Panc1 (cell line): ENCODE measurements at regions not wholly inside any gene's neighbourhood (a gene's known extent, or its start where the extent isn't known, plus 50 kb on each side); places are given as distances from the start of the nearest gene placed in this dataset.

Experiments
- ATAC-seq: fragments of 200-7000 bp; cut with Tn5 transposase; 2 replicates; pipeline ENCODE4 v1.9.1; 2020; ENCODE audit warnings: mild to moderate bottlenecking, moderate library complexity
- BruUV-seq: library from RNA; stranded (reverse); fragments of 400-500 nt; replicated peaks from 2 replicates; lab custom pipeline; 2021; lab: Mats Ljungman, UMichigan
- CTCF ChIA-PET: fragments of 300-600 bp; sonication (Branson Sonifier 250); formaldehyde crosslinking; loops from one replicate; lab custom pipeline; 2022; ENCODE audit warnings: antibody characterized with exemption; lab: Charles Lee
- POLR2A ChIA-PET: fragments of 300-600 bp; sonication (Branson Sonifier 250); formaldehyde crosslinking; loops from one replicate; lab custom pipeline; 2022; ENCODE audit warnings: antibody characterized with exemption; lab: Charles Lee
- DNase-seq: peaks from one replicate; pipeline ENCODE4 v3.0.0-alpha.2; 2010; ENCODE audit warnings: low read depth, low spot score
- H3K27ac ChIP-seq: 2 replicates; pipeline ENCODE4 v1.5.1; 2011; ENCODE audit warnings: mild to moderate bottlenecking, low read length, inconsistent platforms
- H3K27me3 ChIP-seq: fragments of 200-500 bp; sonication (Bioruptor generic); 2 replicates; pipeline ENCODE4 v1.6.0; 2014; ENCODE audit warnings: low read length, inconsistent platforms; ENCODE audit not compliant: control insufficient read depth, insufficient read depth
- H3K36me3 ChIP-seq: fragments of 200-500 bp; sonication (Bioruptor generic); 2 replicates; pipeline ENCODE4 v1.5.1; 2014; ENCODE audit warnings: inconsistent platforms, mild to moderate bottlenecking, low read length, moderate library complexity; ENCODE audit not compliant: control insufficient read depth, insufficient read depth
- H3K4me1 ChIP-seq: 2 replicates; pipeline ENCODE4 v1.5.1; 2011; ENCODE audit warnings: inconsistent platforms, mild to moderate bottlenecking, low read length, moderate library complexity; ENCODE audit not compliant: control insufficient read depth, insufficient read depth
- H3K4me3 ChIP-seq, 2 experiments: 2 replicates each; pipeline ENCODE4 v1.5.1; 2011 to 2012; ENCODE audit warnings: low read depth in 2 of 2, low read length in 2 of 2, mild to moderate bottlenecking in 2 of 2, inconsistent platforms in 1 of 2, moderate library complexity in 1 of 2
- H3K9me3 ChIP-seq: fragments of 200-500 bp; sonication (Bioruptor generic); 2 replicates; pipeline ENCODE4 v1.5.1; 2014; ENCODE audit warnings: low read depth, mild to moderate bottlenecking, inconsistent platforms, low read length, moderate library complexity; ENCODE audit not compliant: control insufficient read depth, insufficient read depth
- CTCF ChIP-seq: fragments of 450-650 bp; IDR thresholded peaks from 2 replicates; pipeline ENCODE4 v1.5.1; 2017; ENCODE audit warnings: mild to moderate bottlenecking
- POLR2AphosphoS5 ChIP-seq: IDR thresholded peaks from 2 replicates; pipeline ENCODE4 v1.6.1; 2012; ENCODE audit warnings: mild to moderate bottlenecking, low read depth, low read length, moderate library complexity
- REST ChIP-seq, 2 experiments: IDR thresholded peaks; 2 replicates each; pipeline ENCODE4 v1.6.1; 2011 to 2012; ENCODE audit warnings: low read depth in 2 of 2, control low read depth in 1 of 2, low read length in 1 of 2, mild to moderate bottlenecking in 1 of 2, moderate library complexity in 1 of 2; ENCODE audit not compliant: insufficient read depth in 1 of 2
- SIN3A ChIP-seq: IDR thresholded peaks from 2 replicates; pipeline ENCODE4 v1.6.1; 2012; ENCODE audit warnings: low read depth, mild to moderate bottlenecking, low read length, moderate library complexity, borderline replicate concordance; ENCODE audit not compliant: insufficient read depth
- TCF7L2 ChIP-seq: IDR thresholded peaks from 2 replicates; pipeline ENCODE4 v1.6.1; 2011; ENCODE audit warnings: mild to moderate bottlenecking, low read depth, low read length, inconsistent platforms
- in situ Hi-C: cut with HindIII; loops from 2 replicates; pipeline ENCODE4 v1.10.0; 2016; ENCODE audit warnings: low sequenced_read_pairs, low pct_unique_long_range_greater_than_20kb
- intact Hi-C: fragments of 100-400 bp; cut with micrococcal nuclease; formaldehyde crosslinking; loops from one replicate; pipeline ENCODE4 v1.10.0; 2022; ENCODE audit not compliant: unreplicated experiment

- H3K27me3 ChIP-seq = peaks cover 29% of the 10 kb centered on the region
Observed at GRCh38 chr17:77676237-77676661, 282.3 kb upstream of the TNRC6C start.

GRCh38 chr17:77677211-77677610, 281.3 kb upstream of the TNRC6C start:
- TF ChIP-seq REST (IDR thresholded peaks at IDR 0.05; ENCODE audit: insufficient read depth in 1 of 2, low read depth in 2 of 2, low read length in 1 of 2) (no peak), CTCF (no peak), TCF7L2 (no peak), SIN3A (no peak), POLR2AphosphoS5 (no peak)
- no peak for DNase-seq
- POLR2A ChIA-PET = no interaction called here
- Histone ChIP-seq H3K27ac (no peak overlapping the region), H3K9me3 (no peaks in the 10 kb centered on the region), H3K27me3 (peaks cover 26% of the 10 kb centered on the region), H3K36me3 (no peaks in the 10 kb centered on the region), H3K4me1 (no peaks in the 10 kb centered on the region), H3K4me3 (no peak overlapping the region)
- ATAC-seq = no peak
- intact Hi-C loops = no loop called here
- CTCF ChIA-PET = no interaction called here
- BruUV-seq = no TSS peak
- in situ Hi-C loops = no loop called here

More at GRCh38 chr17:77676237-77676661, 282.3 kb upstream of the TNRC6C start:
- no TSS peak for BruUV-seq
- ChIA-PET POLR2A (no interaction called here), CTCF (no interaction called here)
- Histone ChIP-seq H3K36me3 (no peaks in the 10 kb centered on the region), H3K9me3 (no peaks in the 10 kb centered on the region), H3K27ac (no peak overlapping the region), H3K4me3 (no peak overlapping the region), H3K4me1 (no peaks in the 10 kb centered on the region)
- TF ChIP-seq POLR2AphosphoS5 (no peak), CTCF (no peak), REST (IDR thresholded peaks at IDR 0.05; ENCODE audit: insufficient read depth in 1 of 2, low read depth in 2 of 2, low read length in 1 of 2) (no peak), TCF7L2 (no peak), SIN3A (no peak)
- ATAC-seq (no peak), DNase-seq (no peak)
- intact Hi-C loops = no loop called here
- in situ Hi-C loops = no loop called here
